Effector CD4-positive, alpha-beta T cell (primary cell): ENCODE measurements at regions not wholly inside any gene's neighbourhood (a gene's known extent, or its start where the extent isn't known, plus 50 kb on each side); places are given as distances from the start of the nearest gene placed in this dataset.
"Not testable (repeated sequence)": the region's sequence is repeated elsewhere in the genome, so short reads cannot be mapped to it uniquely, and the experiment has no call there.

Source experiments
- DNase-seq: peaks from one replicate; pipeline ENCODE4 v3.0.0-alpha.2; 2020

GRCh38 chr9:31582561-31582960, 801.9 kb upstream of the ACO1 start:
- DNase-seq: no peak

- DNase-seq: no peak
Observed at GRCh38 chr9:31585158-31585557, 799.3 kb upstream of the ACO1 start.

- no peak for DNase-seq
Observed at GRCh38 chr9:31587146-31587545, 797.3 kb upstream of the ACO1 start.

- DNase-seq: no peak
Observed at GRCh38 chr9:31588006-31588405, 796.4 kb upstream of the ACO1 start.

GRCh38 chr9:31588756-31589155, 795.7 kb upstream of the ACO1 start:
- DNase-seq: no peak

GRCh38 chr9:31590091-31590490, 794.4 kb upstream of the ACO1 start:
- no peak for DNase-seq

- DNase-seq: not testable (repeated sequence)
Observed at GRCh38 chr9:31597086-31597485, 787.4 kb upstream of the ACO1 start.

GRCh38 chr9:31597977-31598376, 786.5 kb upstream of the ACO1 start:
- no peak for DNase-seq

GRCh38 chr9:31601666-31602065, 782.8 kb upstream of the ACO1 start:
- no peak for DNase-seq

GRCh38 chr9:31604531-31604930, 779.9 kb upstream of the ACO1 start:
- no peak for DNase-seq

GRCh38 chr9:31605164-31605563, 779.3 kb upstream of the ACO1 start:
- no peak for DNase-seq

- DNase-seq: no peak
Observed at GRCh38 chr9:31606678-31607077, 777.8 kb upstream of the ACO1 start.

- DNase-seq: no peak
Observed at GRCh38 chr9:31608416-31608815, 776.0 kb upstream of the ACO1 start.

- DNase-seq: no peak
Observed at GRCh38 chr9:31608881-31609280, 775.6 kb upstream of the ACO1 start.

- DNase-seq: no peak
Observed at GRCh38 chr9:31612336-31613030, 772.0 kb upstream of the ACO1 start.

GRCh38 chr9:31615966-31616365, 768.5 kb upstream of the ACO1 start:
- no peak for DNase-seq

GRCh38 chr9:31623511-31623910, 760.9 kb upstream of the ACO1 start:
- no peak for DNase-seq

- no peak for DNase-seq
Observed at GRCh38 chr9:31629292-31629691, 755.2 kb upstream of the ACO1 start.

- no peak for DNase-seq
Observed at GRCh38 chr9:31637265-31637664, 747.2 kb upstream of the ACO1 start.

- DNase-seq: no peak
Observed at GRCh38 chr9:31637861-31638260, 746.6 kb upstream of the ACO1 start.

GRCh38 chr9:31639451-31639850, 745.0 kb upstream of the ACO1 start:
- DNase-seq: no peak

GRCh38 chr9:31669311-31669710, 715.1 kb upstream of the ACO1 start:
- DNase-seq: no peak

- DNase-seq: no peak
Observed at GRCh38 chr9:31671011-31671410, 713.4 kb upstream of the ACO1 start.

- no peak for DNase-seq
Observed at GRCh38 chr9:31674264-31674663, 710.2 kb upstream of the ACO1 start.

- no peak for DNase-seq
Observed at GRCh38 chr9:31677415-31677814, 707.0 kb upstream of the ACO1 start.
